Ectodermal cell (in vitro differentiated cells): ENCODE measurements at regions not wholly inside any gene's neighbourhood (a gene's known extent, or its start where the extent isn't known, plus 50 kb on each side); places are given as distances from the start of the nearest gene placed in this dataset.

ENCODE experiments used
- H3K27ac ChIP-seq: 2 replicates; pipeline ENCODE4 v1.7.0; 2013; ENCODE audit warnings: mild to moderate bottlenecking, low read depth, low read length; ENCODE audit not compliant: insufficient read depth, poor library complexity, severe bottlenecking
- H3K27me3 ChIP-seq: 2 replicates; pipeline ENCODE4 v1.7.0; 2013; ENCODE audit warnings: mild to moderate bottlenecking, low read length; ENCODE audit not compliant: insufficient read depth, control insufficient read depth, poor library complexity, severe bottlenecking
- H3K36me3 ChIP-seq: one replicate; pipeline ENCODE4 v1.7.0; 2013; ENCODE audit warnings: low read length; ENCODE audit not compliant: control insufficient read depth, insufficient read depth
- H3K4me1 ChIP-seq: one replicate; pipeline ENCODE4 v1.7.0; 2013; ENCODE audit warnings: low read length; ENCODE audit not compliant: control insufficient read depth, insufficient read depth
- H3K4me3 ChIP-seq: 2 replicates; pipeline ENCODE4 v1.7.0; 2013; ENCODE audit warnings: low read depth, low read length, control low read depth; ENCODE audit not compliant: insufficient read depth
- H3K9me3 ChIP-seq: 2 replicates; pipeline ENCODE4 v1.7.0; 2013; ENCODE audit warnings: mild to moderate bottlenecking, low read length, moderate library complexity; ENCODE audit not compliant: control insufficient read depth
- WGBS, 2 experiments: methylation state at CpG; one replicate each; pipeline ENCODE4 v1.1.7; 2013; ENCODE audit warnings: missing lambda C conversion rate in 2 of 2; 5-methylcytosine and 5-hydroxymethylcytosine counted together

DNA sequence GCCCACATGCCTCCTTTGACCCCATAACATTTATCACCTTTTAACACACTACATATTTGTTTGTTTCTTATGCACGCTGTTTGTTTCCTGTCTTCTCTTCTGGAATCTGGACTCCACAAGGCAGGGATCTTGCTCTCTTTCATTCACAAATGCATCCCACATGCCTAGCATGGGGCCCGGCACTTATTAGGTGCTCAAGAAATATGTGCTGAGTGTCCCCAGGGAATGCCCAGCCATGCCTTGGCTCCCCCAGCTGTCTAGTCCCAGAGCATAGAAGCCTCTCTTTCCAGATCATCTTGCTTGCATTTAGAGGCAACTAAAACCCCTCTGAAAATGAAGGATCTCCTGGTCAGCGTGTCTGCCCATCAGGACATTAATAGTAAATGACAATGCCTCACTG lies 283.7 kb downstream of the CBLN1 start:
- no peaks in the 10 kb centered on the region for H3K4me1 ChIP-seq
- no peaks in the 10 kb centered on the region for H3K9me3 ChIP-seq
- no peak overlapping the region for H3K27ac ChIP-seq
- no peaks in the 10 kb centered on the region for H3K27me3 ChIP-seq
- no peaks in the 10 kb centered on the region for H3K36me3 ChIP-seq
- 68 to 75% methylated on average over 3 of the region's 3 CpGs for WGBS, 2 experiments
- no peak overlapping the region for H3K4me3 ChIP-seq

DNA sequence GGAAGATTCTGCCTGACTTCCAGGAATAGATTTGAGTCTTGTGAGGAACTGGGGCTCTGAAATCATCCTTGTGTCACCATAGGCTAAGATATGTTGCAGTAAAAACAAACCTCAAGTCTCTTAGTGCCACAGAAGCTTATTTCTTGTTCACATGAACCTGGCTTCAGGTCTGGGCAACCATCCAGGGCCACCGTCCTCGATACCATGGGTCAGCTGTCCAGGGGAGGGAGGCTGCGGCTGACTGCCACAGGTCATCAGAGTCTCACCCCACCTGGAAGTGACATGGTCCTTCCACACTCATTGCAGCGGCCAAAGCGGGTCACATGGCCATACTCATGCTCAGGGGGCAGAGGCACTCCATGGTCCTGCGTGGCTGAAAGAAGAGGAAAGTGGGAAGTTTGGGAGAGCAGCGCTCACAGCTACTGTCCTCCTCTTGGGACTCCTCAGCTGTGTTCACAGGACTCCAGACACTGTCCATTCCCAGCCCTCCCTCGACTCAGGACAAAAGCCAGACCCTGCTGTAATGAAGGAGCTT lies 284.5 kb downstream of the CBLN1 start:
- H3K4me3 ChIP-seq = no peak overlapping the region
- no peaks in the 10 kb centered on the region for H3K36me3 ChIP-seq
- 93% methylated on average over 8 of the region's 8 CpGs for WGBS, 2 experiments
- no peak overlapping the region for H3K27ac ChIP-seq
- no peaks in the 10 kb centered on the region for H3K27me3 ChIP-seq
- no peaks in the 10 kb centered on the region for H3K9me3 ChIP-seq
- no peaks in the 10 kb centered on the region for H3K4me1 ChIP-seq

DNA sequence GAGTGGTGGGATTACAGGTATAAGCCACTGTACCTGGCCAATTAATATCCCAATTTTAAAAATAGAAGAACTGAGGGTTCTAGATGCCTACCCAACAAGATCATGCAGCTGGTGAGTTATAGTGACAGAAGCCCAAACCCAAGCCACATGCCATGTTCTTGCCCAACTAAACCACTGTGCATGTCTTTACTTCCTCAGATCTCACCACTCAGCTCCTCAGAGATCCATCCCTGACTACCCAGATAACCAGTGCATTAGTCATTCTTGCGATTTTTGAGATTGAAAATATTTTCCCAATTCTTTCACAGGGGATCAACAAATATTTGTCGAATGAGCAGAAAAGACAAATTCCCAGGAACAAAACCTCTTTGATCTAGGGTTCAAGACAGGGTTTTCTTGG lies 303.1 kb downstream of the CBLN1 start:
- H3K27me3 ChIP-seq = no peaks in the 10 kb centered on the region
- no peaks in the 10 kb centered on the region for H3K4me1 ChIP-seq
- H3K36me3 ChIP-seq = no peaks in the 10 kb centered on the region
- H3K4me3 ChIP-seq = no peak overlapping the region
- H3K27ac ChIP-seq = no peak overlapping the region
- WGBS, 2 experiments = 95 to 96% methylated on average over 2 of the region's 2 CpGs
- no peaks in the 10 kb centered on the region for H3K9me3 ChIP-seq

DNA sequence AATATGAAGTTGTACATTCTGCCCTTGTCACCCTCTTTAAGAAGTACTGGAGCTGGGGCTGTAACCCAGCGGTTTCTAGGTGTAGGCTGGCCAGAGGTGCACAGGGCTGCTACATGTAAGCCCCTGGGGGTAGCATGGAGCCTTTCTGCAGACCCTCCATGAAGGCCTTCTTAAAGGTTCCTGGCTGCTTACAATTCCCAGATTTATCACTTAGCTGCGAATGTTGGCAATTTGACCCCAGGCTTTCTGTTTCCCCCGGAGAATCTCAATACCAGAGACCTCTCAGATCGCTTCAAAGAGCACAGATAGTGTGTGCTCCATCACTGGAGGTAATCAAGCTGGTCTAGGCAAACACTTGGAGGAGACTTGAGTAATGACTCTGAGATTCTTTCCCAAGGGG lies 309.4 kb downstream of the CBLN1 start:
- H3K9me3 ChIP-seq = no peaks in the 10 kb centered on the region
- no peaks in the 10 kb centered on the region for H3K36me3 ChIP-seq
- 95 to 97% methylated on average over 4 of the region's 4 CpGs for WGBS, 2 experiments
- H3K27me3 ChIP-seq = no peaks in the 10 kb centered on the region
- H3K4me3 ChIP-seq = no peak overlapping the region
- no peaks in the 10 kb centered on the region for H3K4me1 ChIP-seq
- no peak overlapping the region for H3K27ac ChIP-seq

DNA sequence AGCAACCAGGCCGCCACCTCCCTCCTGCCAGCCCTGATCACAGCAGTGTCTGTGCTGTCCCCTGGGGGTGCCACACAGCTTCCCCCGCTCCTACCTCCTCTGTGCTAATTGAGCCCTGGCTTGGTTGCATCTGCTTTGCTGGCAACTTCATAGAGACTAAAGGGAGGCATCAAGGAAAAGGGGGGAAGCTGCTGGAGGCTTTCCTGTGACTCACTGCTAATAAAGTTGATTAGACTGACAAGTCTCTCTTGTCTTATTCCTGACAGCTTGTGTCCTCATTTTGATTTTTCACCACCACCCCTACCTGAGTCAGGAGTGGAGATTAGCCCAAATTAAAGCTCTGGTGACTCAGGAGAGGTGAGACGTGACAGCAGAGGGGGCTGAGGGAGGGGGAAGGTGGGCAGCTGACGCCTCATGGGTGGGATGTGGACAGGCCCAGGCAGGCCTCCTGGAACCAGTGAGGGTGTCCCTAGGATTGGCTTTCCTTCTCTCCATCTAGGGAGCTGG lies 310.0 kb downstream of the CBLN1 start:
- Histone ChIP-seq H3K36me3 (no peaks in the 10 kb centered on the region), H3K4me1 (no peaks in the 10 kb centered on the region), H3K27ac (no peak overlapping the region), H3K27me3 (no peaks in the 10 kb centered on the region), H3K9me3 (no peaks in the 10 kb centered on the region), H3K4me3 (no peak overlapping the region)
- 85 to 89% methylated on average over 4 of the region's 4 CpGs for WGBS, 2 experiments

DNA sequence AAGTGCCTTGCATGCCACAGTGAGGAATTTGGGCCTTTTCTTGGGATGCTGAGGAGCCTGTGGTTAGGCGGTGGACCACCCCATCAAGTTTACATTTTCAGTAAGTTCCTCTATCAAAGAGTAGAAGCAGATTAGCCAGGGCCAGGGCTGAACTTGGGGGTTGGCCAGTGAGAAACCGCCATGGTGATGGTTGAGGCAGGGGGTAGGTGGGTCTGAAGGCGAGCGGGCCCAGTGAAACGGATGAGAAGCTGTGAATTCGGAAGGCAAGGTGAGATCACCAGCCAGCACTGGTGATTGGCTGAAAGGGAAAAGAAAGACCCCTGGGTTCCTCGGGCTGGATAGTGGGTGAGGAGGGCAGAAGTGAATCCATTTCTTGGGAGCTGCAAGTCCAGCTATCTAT lies 311.4 kb downstream of the CBLN1 start:
- WGBS, 2 experiments = 91% methylated on average over 7 of the region's 7 CpGs
- no peak overlapping the region for H3K27ac ChIP-seq
- H3K9me3 ChIP-seq = no peaks in the 10 kb centered on the region
- no peaks in the 10 kb centered on the region for H3K4me1 ChIP-seq
- no peaks in the 10 kb centered on the region for H3K27me3 ChIP-seq
- H3K4me3 ChIP-seq = no peak overlapping the region
- no peaks in the 10 kb centered on the region for H3K36me3 ChIP-seq

DNA sequence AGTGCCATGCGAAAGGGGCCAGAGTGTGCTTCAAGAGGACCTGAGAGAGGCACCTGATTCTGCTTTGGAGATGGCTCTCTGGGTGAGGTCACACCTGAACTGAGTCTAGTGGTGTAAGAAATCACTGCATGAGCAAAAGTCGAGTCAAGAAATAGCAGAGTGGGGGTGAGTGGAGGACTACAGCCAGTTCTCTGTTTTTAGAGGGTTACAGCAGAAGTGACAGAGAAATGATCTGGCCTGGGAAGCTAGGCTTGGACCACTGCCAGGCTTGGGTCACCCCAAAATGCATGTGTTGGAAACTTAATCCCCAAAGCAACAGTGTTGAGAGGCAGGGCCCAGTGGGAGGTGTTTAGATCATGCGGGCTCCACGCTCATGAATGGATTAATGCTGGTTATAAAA lies 312.0 kb downstream of the CBLN1 start:
- Histone ChIP-seq H3K27ac (no peak overlapping the region), H3K27me3 (no peaks in the 10 kb centered on the region), H3K4me1 (no peaks in the 10 kb centered on the region), H3K9me3 (no peaks in the 10 kb centered on the region), H3K36me3 (no peaks in the 10 kb centered on the region), H3K4me3 (no peak overlapping the region)
- 89 to 94% methylated on average over 4 of the region's 4 CpGs for WGBS, 2 experiments

DNA sequence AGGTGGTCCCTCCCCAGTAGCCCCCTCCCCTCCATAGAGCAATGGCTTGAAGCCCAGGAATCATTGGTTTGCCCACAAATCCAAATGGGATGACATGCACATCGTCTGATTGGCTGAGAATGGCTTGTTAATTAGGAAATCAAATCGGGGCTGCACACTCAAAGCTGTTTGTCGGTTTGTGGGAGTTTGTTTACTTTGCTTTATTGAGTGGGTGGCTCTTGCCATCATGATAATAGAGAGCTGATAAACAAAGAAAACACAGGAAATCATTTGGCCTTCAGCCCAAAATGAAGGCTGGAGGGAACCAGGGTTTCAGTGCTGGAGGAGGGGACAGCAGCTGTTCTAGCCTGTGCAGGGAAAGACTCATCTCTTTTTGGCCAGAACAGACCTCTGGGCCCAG lies 316.3 kb downstream of the CBLN1 start:
- 91 to 94% methylated on average over 3 of the region's 3 CpGs for WGBS, 2 experiments
- Histone ChIP-seq H3K27me3 (no peaks in the 10 kb centered on the region), H3K36me3 (no peaks in the 10 kb centered on the region), H3K4me1 (no peaks in the 10 kb centered on the region), H3K9me3 (no peaks in the 10 kb centered on the region), H3K4me3 (no peak overlapping the region), H3K27ac (no peak overlapping the region)

DNA sequence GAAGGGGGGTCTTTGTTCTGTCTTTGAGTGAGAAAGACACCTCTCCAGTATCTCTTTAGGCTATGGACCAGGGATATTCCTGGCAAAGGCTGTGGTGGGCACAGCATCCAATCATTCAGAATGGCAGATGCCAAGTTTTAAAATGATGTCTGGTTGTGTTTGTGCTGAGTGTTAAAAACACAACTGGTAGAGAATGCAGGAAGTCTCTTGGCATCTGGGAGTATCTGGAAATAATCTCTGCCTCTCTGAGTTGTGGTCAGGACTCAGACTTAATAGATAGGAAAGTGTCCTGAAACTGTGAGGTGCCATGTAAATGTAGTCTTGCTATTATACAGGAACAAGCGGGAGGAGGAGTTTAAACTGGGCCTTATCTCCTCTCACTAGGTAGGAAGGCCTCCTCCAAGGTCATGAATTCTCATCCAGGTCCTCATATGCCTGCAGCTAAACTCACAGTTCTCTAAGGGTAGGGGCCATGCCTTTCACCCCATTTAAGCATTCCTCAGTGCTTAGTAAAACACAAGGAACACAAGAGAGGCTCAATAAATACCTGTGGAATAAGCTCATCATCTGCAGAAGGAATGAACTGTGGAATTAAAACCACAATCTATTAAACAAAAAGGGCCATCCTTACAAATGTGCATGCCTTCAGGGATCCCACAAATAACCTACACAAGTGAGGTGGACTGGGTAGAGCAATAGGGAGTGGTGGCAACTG lies 317.6 kb downstream of the CBLN1 start:
- Histone ChIP-seq H3K4me3 (no peak overlapping the region), H3K27ac (no peak overlapping the region), H3K9me3 (no peaks in the 10 kb centered on the region)

DNA sequence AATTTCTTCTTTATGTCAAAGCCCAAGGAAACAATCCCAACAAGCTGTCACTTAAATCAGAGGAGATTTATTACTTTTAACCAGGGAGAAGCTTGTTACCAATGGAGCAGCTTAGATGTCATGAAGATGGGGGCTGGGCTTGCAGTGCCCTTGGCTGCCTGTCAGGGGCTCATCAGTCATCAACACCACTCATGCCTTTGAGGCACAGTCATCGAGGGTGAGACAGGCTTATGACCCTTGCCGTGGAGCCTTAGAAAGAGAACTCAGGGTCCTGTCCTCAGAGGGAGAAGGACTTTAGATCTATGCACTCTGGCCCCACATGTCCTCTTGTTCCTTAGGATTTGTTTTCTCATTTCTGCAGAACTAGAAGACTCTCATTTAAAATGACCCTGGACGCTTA lies 318.3 kb downstream of the CBLN1 start:
- H3K36me3 ChIP-seq = no peaks in the 10 kb centered on the region
- H3K9me3 ChIP-seq = no peaks in the 10 kb centered on the region
- H3K4me1 ChIP-seq = no peaks in the 10 kb centered on the region
- no peaks in the 10 kb centered on the region for H3K27me3 ChIP-seq
- WGBS, 2 experiments = 88 to 89% methylated on average over 3 of the region's 3 CpGs
- H3K27ac ChIP-seq = no peak overlapping the region
- no peak overlapping the region for H3K4me3 ChIP-seq

More for the DNA sequence above, 317.6 kb downstream of the CBLN1 start:
- H3K4me1 ChIP-seq = no peaks in the 10 kb centered on the region
- H3K27me3 ChIP-seq = no peaks in the 10 kb centered on the region
- no peaks in the 10 kb centered on the region for H3K36me3 ChIP-seq
- 83 to 94% methylated on average over 1 of the region's 1 CpG for WGBS, 2 experiments
